SU-DHL-6 (cell line): ENCODE measurements at regions not wholly inside any gene's neighbourhood (a gene's known extent, or its start where the extent isn't known, plus 50 kb on each side); places are given as distances from the start of the nearest gene placed in this dataset.

ENCODE experiments used
- EZH2phosphoT487 ChIP-seq: fragments of 200-600 bp; sonication (generic), shearing (Covaris generic); conservative IDR thresholded peaks from 2 replicates; pipeline ENCODE4 v1.6.1; 2018; ENCODE audit warnings: mild to moderate bottlenecking, antibody characterized with exemption, low read length, moderate library complexity, mixed read lengths
- TF ChIP-seq, protein P1 (sequence below): fragments of 200-600 bp; sonication (generic); IDR thresholded peaks from one replicate; pipeline ENCODE4 v1.5.1; 2017; ENCODE audit warnings: antibody characterized with exemption, mild to moderate bottlenecking, low read length, moderate library complexity; ENCODE audit not compliant: insufficient read depth, poor library complexity, severe bottlenecking

DNA sequence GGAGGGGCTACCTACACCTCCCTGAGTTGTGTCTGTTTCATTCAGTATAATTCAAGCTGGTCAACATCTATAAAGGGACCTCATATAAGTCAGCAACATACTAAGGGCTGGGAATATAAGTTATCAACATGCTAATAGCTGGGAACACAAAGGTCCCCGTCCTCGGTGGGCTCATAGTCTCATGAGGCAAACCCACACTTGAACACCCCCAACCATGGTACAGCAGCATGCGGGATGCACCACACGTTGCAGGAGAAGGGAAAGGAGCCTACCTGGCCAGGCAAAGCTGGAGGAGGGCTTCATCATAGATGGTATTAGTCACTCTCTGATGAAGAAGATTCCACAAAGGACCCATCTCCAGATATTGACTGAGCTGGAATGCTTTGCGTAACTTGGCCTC, 561.8 kb upstream of the B3GAT1 start:
- TF ChIP-seq, protein P1, sequence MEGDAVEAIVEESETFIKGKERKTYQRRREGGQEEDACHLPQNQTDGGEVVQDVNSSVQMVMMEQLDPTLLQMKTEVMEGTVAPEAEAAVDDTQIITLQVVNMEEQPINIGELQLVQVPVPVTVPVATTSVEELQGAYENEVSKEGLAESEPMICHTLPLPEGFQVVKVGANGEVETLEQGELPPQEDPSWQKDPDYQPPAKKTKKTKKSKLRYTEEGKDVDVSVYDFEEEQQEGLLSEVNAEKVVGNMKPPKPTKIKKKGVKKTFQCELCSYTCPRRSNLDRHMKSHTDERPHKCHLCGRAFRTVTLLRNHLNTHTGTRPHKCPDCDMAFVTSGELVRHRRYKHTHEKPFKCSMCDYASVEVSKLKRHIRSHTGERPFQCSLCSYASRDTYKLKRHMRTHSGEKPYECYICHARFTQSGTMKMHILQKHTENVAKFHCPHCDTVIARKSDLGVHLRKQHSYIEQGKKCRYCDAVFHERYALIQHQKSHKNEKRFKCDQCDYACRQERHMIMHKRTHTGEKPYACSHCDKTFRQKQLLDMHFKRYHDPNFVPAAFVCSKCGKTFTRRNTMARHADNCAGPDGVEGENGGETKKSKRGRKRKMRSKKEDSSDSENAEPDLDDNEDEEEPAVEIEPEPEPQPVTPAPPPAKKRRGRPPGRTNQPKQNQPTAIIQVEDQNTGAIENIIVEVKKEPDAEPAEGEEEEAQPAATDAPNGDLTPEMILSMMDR, result no peak
- no peak for TF ChIP-seq EZH2phosphoT487
